ENCODE measurements at regions not wholly inside any gene's neighbourhood (a gene's known extent, or its start where the extent isn't known, plus 50 kb on each side); places are given as distances from the start of the nearest gene placed in this dataset.
A peak's percentile ranks its signal among the peaks of the same experiment; 100 is the strongest.

DNA sequence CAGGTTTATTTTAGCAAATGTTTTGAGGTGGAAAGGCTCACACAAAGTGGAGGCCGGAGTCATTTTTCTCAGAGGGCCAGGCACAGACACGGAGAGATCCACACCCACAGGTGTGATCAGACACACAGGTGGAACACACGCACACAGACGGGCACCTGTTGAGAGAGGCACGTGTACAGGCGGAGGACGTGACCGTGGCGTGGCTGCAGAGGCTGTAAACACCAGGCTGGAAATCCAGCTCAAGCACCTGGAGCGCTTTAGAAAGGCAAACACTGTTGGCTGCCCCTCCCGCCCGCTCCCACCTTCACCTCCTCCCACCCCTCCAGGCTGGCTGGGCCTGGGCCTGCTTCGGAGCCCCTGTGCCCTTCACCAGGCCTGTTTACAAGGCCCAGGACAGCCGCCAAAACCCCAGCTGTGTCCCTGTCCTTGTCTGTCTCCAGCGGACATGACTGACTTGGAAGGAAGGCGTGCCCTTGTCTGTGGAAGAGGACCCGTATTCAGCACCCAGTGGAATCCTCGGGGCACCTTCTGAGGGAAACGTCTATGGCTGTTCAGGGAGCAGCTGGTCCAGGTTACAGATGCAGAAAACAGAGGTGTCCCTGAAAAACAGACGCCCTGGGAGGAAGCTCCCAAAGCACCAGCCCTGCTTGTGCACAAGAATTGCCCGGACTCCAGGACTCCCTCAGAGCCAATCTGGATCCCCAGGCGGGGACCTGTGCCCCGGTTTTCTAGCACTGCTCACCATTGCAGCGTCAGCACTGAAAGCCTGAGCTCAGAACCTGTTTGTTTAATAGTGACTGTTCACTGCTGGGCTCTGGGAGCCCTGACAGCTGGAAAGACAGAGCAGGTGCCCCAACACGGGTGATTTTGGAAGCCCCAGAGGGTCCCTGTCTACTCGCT lies 134.3 kb upstream of the HAAO start:
- H4K20me1 ChIP-seq (ENCODE audit: insufficient read depth, poor library complexity, severe bottlenecking), result no peaks in the 10 kb centered on the region
- H2AFZ ChIP-seq, result peak overlapping the region; percentile 15
- no peaks in the 10 kb centered on the region for H3K79me2 ChIP-seq
- TF ChIP-seq EZH2phosphoT487 (IDR thresholded peaks at IDR 0.05; ENCODE audit: low read depth, severe bottlenecking, unreplicated experiment), result no peak
- TF ChIP-seq, protein P1, sequence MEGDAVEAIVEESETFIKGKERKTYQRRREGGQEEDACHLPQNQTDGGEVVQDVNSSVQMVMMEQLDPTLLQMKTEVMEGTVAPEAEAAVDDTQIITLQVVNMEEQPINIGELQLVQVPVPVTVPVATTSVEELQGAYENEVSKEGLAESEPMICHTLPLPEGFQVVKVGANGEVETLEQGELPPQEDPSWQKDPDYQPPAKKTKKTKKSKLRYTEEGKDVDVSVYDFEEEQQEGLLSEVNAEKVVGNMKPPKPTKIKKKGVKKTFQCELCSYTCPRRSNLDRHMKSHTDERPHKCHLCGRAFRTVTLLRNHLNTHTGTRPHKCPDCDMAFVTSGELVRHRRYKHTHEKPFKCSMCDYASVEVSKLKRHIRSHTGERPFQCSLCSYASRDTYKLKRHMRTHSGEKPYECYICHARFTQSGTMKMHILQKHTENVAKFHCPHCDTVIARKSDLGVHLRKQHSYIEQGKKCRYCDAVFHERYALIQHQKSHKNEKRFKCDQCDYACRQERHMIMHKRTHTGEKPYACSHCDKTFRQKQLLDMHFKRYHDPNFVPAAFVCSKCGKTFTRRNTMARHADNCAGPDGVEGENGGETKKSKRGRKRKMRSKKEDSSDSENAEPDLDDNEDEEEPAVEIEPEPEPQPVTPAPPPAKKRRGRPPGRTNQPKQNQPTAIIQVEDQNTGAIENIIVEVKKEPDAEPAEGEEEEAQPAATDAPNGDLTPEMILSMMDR (IDR thresholded peaks at IDR 0.05; ENCODE audit: poor library complexity), result no peak
- no peak for TF ChIP-seq EZH2 (IDR thresholded peaks at IDR 0.05; ENCODE audit: borderline replicate concordance)
- peak overlapping the region; percentile 96 for H3K27ac ChIP-seq
- H3K9me3 ChIP-seq (ENCODE audit: low read depth), result no peaks in the 10 kb centered on the region
- H3K4me2 ChIP-seq, result peak overlapping the region; percentile 30
- no peak overlapping the region for H3K4me3 ChIP-seq
- DNase-seq (ENCODE audit: low spot score), result peak; percentile 50
- no peaks in the 10 kb centered on the region for H3K36me3 ChIP-seq (replicated peaks; ENCODE audit: insufficient read depth, low read depth)
- no peaks in the 10 kb centered on the region for H3K9me2 ChIP-seq (replicated peaks; ENCODE audit: insufficient read depth)
- WGBS (ENCODE audit: low lambda C conversion rate, missing lambda C conversion rate), result 47% methylated on average over 22 of the region's 26 CpGs
- H3K4me1 ChIP-seq (ENCODE audit: insufficient read depth), result peaks cover 92% of the 10 kb centered on the region
- H3K27me3 ChIP-seq, result no peaks in the 10 kb centered on the region

DNA sequence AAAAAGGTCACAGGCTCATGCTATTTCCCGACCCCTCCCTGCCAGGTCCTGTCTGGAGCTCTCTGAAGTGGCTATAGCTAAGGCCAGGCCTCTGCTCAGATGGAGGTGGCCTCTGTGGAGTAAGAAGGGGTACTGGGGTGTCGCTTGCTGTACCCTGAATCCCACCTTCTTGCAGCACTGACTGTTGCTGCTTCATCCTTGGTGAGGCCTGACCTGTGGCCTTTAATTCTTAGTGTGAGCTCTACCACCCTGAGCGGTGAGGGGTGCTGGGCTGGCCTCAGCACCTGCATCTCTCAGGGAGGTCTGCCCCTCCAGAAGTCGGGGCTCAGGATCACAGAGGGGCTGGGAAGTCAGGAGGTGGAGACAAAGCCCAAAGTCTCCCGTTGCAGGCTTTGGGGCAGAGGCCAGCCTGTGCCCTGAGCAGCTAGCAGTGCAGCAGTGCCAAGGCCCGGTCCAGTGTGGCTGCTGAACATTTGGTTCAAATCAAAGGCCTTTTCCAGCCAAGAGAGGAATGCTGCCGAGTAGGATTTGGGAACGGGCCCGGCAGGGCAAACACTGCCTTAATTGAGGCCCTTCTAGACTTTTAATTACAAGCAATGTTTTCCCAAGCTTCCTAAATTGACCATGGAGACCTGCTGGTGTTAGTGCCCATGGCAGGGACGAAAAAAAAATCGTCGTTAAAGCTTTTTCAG lies 133.5 kb upstream of the HAAO start:
- Histone ChIP-seq H4K20me1 (ENCODE audit: insufficient read depth, poor library complexity, severe bottlenecking) (no peaks in the 10 kb centered on the region), H3K27ac (peak overlapping the region; percentile 96), H3K27me3 (no peaks in the 10 kb centered on the region), H3K36me3 (replicated peaks; ENCODE audit: insufficient read depth, low read depth) (no peaks in the 10 kb centered on the region), H3K4me1 (ENCODE audit: insufficient read depth) (peaks cover 84% of the 10 kb centered on the region), H3K79me2 (no peaks in the 10 kb centered on the region), H2AFZ (no peak overlapping the region), H3K4me3 (no peak overlapping the region), H3K9me2 (replicated peaks; ENCODE audit: insufficient read depth) (no peaks in the 10 kb centered on the region), H3K9me3 (ENCODE audit: low read depth) (no peaks in the 10 kb centered on the region), H3K4me2 (peak overlapping the region; percentile 30)
- 46% methylated on average over 12 of the region's 12 CpGs for WGBS (ENCODE audit: low lambda C conversion rate, missing lambda C conversion rate)
- DNase-seq (ENCODE audit: low spot score), result no peak
- TF ChIP-seq, protein P1 (IDR thresholded peaks at IDR 0.05; ENCODE audit: poor library complexity), result no peak
- TF ChIP-seq EZH2phosphoT487 (IDR thresholded peaks at IDR 0.05; ENCODE audit: low read depth, severe bottlenecking, unreplicated experiment), result no peak
- no peak for TF ChIP-seq EZH2 (IDR thresholded peaks at IDR 0.05; ENCODE audit: borderline replicate concordance)

DNA sequence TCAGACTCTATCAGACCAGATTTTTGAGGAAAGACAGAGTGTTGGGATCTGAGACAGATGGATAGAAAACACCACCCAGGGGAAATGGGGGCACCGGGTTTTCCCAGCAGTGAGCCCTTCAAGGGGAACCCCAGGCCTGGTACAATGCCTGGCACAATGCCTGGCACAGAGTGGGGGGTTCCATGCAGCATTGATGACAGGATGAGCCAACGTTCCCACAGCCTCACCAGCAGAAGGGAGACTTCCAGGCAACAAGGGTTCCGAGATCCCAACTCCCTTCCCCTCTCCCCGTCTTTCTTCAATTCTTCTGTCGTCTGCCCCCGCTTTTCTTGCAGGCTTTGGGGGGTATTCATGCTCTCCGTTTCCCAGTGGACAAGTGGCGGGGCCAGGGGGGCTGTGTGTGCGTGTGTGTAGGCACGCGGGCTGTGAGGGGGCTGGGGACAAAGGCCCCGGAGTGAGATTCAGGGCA lies 132.1 kb upstream of the HAAO start:
- DNase-seq (ENCODE audit: low spot score), result no peak
- H3K27me3 ChIP-seq, result no peaks in the 10 kb centered on the region
- 29% methylated on average over 12 of the region's 12 CpGs for WGBS (ENCODE audit: low lambda C conversion rate, missing lambda C conversion rate)
- H3K4me1 ChIP-seq (ENCODE audit: insufficient read depth), result peaks cover 75% of the 10 kb centered on the region
- no peak for TF ChIP-seq EZH2phosphoT487 (IDR thresholded peaks at IDR 0.05; ENCODE audit: low read depth, severe bottlenecking, unreplicated experiment)
- TF ChIP-seq, protein P1 (IDR thresholded peaks at IDR 0.05; ENCODE audit: poor library complexity), result no peak
- TF ChIP-seq EZH2 (IDR thresholded peaks at IDR 0.05; ENCODE audit: borderline replicate concordance), result no peak
- no peaks in the 10 kb centered on the region for H3K9me3 ChIP-seq (ENCODE audit: low read depth)
- H3K27ac ChIP-seq, result peak overlapping the region; percentile 96
- H3K4me3 ChIP-seq, result no peak overlapping the region
- no peaks in the 10 kb centered on the region for H3K36me3 ChIP-seq (replicated peaks; ENCODE audit: insufficient read depth, low read depth)
- no peaks in the 10 kb centered on the region for H3K79me2 ChIP-seq
- H3K9me2 ChIP-seq (replicated peaks; ENCODE audit: insufficient read depth), result no peaks in the 10 kb centered on the region
- no peak overlapping the region for H2AFZ ChIP-seq
- H3K4me2 ChIP-seq, result peak overlapping the region; percentile 59
- H4K20me1 ChIP-seq (ENCODE audit: insufficient read depth, poor library complexity, severe bottlenecking), result no peaks in the 10 kb centered on the region
